ENCODE measurements at regions not wholly inside any gene's neighbourhood (a gene's known extent, or its start where the extent isn't known, plus 50 kb on each side); places are given as distances from the start of the nearest gene placed in this dataset.
"Not testable (repeated sequence)": the region's sequence is repeated elsewhere in the genome, so short reads cannot be mapped to it uniquely, and the experiment has no call there.

GRCh38 chr3:28617821-28618220, 269.2 kb upstream of the AZI2 start:
- WGBS, 4 donors = 40 to 52% (median 45%) methylated on average over 1 of the region's 1 CpG
- TF ChIP-seq, protein P1, sequence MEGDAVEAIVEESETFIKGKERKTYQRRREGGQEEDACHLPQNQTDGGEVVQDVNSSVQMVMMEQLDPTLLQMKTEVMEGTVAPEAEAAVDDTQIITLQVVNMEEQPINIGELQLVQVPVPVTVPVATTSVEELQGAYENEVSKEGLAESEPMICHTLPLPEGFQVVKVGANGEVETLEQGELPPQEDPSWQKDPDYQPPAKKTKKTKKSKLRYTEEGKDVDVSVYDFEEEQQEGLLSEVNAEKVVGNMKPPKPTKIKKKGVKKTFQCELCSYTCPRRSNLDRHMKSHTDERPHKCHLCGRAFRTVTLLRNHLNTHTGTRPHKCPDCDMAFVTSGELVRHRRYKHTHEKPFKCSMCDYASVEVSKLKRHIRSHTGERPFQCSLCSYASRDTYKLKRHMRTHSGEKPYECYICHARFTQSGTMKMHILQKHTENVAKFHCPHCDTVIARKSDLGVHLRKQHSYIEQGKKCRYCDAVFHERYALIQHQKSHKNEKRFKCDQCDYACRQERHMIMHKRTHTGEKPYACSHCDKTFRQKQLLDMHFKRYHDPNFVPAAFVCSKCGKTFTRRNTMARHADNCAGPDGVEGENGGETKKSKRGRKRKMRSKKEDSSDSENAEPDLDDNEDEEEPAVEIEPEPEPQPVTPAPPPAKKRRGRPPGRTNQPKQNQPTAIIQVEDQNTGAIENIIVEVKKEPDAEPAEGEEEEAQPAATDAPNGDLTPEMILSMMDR (IDR thresholded peaks at IDR 0.05) = no peak
- TF ChIP-seq POLR2A (IDR thresholded peaks at IDR 0.05) = no peak

GRCh38 chr3:28623106-28623505, 274.5 kb upstream of the AZI2 start:
- Histone ChIP-seq H3K9me3 (no peaks in the 10 kb centered on the region), H3K4me1 (no peaks in the 10 kb centered on the region), H3K4me3 (no peak overlapping the region), H3K27ac (no peak overlapping the region), H3K36me3 (no peaks in the 10 kb centered on the region), H3K27me3 (no peaks in the 10 kb centered on the region)
- intact Hi-C loops (cut with DNase I) = no loop called here
- WGBS, 4 donors = 85 to 89% (median 86%) methylated on average over 5 of the region's 5 CpGs
- TF ChIP-seq POLR2A (IDR thresholded peaks at IDR 0.05) = no peak
- TF ChIP-seq, protein P1 (IDR thresholded peaks at IDR 0.05) = no peak
- ATAC-seq (no peak), DNase-seq (no peak)

More at GRCh38 chr3:28617821-28618220, 269.2 kb upstream of the AZI2 start:
- DNase-seq = no peak
- no peaks in the 10 kb centered on the region for H3K9me3 ChIP-seq
- no peak for ATAC-seq
- H3K4me1 ChIP-seq = no peaks in the 10 kb centered on the region
- H3K4me3 ChIP-seq = no peak overlapping the region
- no peak overlapping the region for H3K27ac ChIP-seq
- intact Hi-C loops (cut with DNase I) = no loop called here
- H3K27me3 ChIP-seq = no peaks in the 10 kb centered on the region
- no peaks in the 10 kb centered on the region for H3K36me3 ChIP-seq

DNA sequence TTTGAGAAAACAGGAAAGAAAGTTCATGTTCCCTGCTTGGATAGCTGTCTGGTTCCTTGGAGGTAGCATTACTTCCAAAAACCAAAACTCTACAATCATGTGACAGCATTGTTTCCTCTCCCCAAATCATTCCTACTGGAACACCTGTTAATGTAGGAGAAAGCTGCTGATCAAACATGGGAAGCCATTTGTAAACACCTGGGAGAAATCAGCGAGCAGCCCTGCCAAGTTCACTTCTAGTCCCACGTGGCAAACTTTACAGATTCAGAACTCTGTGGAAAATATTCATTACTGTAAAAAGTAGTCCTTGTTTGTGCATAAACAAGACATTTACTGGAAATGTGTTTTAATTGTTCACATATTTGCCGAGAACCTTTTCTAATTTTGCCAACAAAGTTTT, 275.5 kb upstream of the AZI2 start:
- intact Hi-C loops (cut with DNase I) = no loop called here
- H3K4me3 ChIP-seq = no peak overlapping the region
- 74 to 83% (median 76%) methylated on average over 3 of the region's 3 CpGs for WGBS, 4 donors
- H3K4me1 ChIP-seq = no peaks in the 10 kb centered on the region
- DNase-seq (no peak), ATAC-seq (no peak)
- no peaks in the 10 kb centered on the region for H3K27me3 ChIP-seq
- TF ChIP-seq, protein P1 (IDR thresholded peaks at IDR 0.05) = no peak
- TF ChIP-seq POLR2A (IDR thresholded peaks at IDR 0.05) = no peak
- H3K27ac ChIP-seq = no peak overlapping the region
- H3K36me3 ChIP-seq = no peaks in the 10 kb centered on the region
- H3K9me3 ChIP-seq = no peaks in the 10 kb centered on the region

- H3K36me3 ChIP-seq; intact Hi-C loops (cut with DNase I); H3K4me1 ChIP-seq; H3K27ac ChIP-seq; H3K4me3 ChIP-seq; H3K27me3 ChIP-seq; ATAC-seq; H3K9me3 ChIP-seq; DNase-seq: not testable (repeated sequence)
- WGBS, 4 donors = 81 to 88% (median 87%) methylated on average over 2 of the region's 2 CpGs
Observed at GRCh38 chr3:28627843-28628242, 279.2 kb upstream of the AZI2 start.

DNA sequence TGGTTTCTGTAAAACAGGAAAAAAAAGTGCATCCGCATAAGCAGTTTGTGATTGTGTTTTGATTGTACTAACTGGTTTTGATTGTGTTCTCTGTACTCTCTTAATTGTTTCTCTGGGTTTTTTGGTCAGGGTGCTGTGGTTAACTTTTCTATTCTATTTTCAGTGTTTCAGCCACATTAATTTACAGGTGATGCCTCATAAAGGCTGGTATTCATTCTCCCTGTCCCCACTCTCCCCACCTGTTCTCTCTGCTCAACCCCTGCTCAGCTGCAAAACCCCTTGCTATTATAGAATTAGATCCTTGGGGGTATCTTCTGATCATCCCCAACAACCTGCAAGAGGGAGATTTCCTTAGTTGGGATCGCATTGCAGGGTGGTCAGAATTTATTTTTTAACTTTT, 285.4 kb upstream of the AZI2 start:
- H3K4me3 ChIP-seq = no peak overlapping the region
- DNase-seq = no peak
- H3K9me3 ChIP-seq = no peaks in the 10 kb centered on the region
- no peaks in the 10 kb centered on the region for H3K27me3 ChIP-seq
- no peak for ATAC-seq
- peaks cover 0 to 5% (median 0%) of the 10 kb centered on the region in 12 donors for H3K4me1 ChIP-seq
- H3K27ac ChIP-seq = no peak overlapping the region
- H3K36me3 ChIP-seq = no peaks in the 10 kb centered on the region
- intact Hi-C loops (cut with DNase I) = no loop called here
- no peak for TF ChIP-seq POLR2A (IDR thresholded peaks at IDR 0.05)
- TF ChIP-seq, protein P1 (IDR thresholded peaks at IDR 0.05) = no peak
- WGBS, 4 donors = 91 to 96% (median 93%) methylated on average over 2 of the region's 2 CpGs

Data from heart left ventricle (tissue), 16 donors.